DMS153 (cell line): ENCODE measurements at regions not wholly inside any gene's neighbourhood (a gene's known extent, or its start where the extent isn't known, plus 50 kb on each side); places are given as distances from the start of the nearest gene placed in this dataset.
A peak's percentile ranks its signal among the peaks of the same experiment; 100 is the strongest.
"Not testable (repeated sequence)": the region's sequence is repeated elsewhere in the genome, so short reads cannot be mapped to it uniquely, and the experiment has no call there.

Experiments used
- DNase-seq: peaks from one replicate; lab custom pipeline; 2025; lab: John Stamatoyannopoulos, UW

DNA sequence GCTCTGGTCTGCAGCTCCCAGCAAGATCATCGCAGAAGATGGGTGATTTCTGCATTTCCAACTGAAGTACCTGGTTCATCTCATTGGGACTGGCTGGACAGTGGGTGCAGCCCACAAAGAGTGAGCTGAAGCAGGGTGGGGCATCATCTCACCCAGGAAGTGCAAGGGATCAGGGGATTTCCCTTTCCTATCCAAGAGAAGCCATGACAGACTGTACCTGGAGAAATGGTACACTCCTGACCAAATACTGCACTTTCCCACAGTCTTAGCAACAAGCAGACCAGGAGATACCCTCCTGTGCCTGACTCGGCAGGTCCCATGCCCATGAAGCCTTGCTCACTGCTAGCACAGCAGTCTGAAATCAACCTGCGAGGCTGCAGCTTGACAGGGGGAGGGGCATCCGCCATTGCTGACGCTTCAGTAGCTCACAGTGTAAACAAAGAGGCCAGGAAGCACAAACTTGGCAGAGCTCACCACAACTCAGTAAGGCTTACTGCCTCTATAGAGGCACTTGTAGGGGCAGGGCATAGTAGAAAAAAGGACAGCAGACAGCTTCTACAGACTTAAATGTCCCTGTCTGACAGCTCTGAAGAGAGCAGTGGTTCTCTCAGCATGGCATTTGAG is 60.5 kb downstream of the AREG start:
- peak; percentile 79 for DNase-seq

DNA sequence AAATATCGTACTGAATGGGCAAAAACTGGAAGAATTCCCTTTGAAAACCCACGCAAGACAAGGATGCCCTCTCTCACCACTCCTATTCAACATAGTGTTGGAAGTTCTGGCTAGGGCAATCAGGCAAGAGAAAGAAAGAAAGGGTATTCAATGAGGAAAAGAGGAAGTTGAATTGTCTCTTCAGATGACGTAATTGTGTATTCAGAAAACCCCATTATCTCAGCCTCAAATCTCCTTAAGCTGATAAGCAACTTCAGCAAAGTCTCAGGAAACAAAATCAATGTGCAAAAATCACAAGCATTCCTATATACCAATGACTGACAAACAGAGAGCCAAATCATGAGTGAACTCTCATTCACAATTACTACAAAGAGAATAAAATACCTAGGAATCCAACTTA is 64.4 kb downstream of the AREG start:
- not testable (repeated sequence) for DNase-seq

DNA sequence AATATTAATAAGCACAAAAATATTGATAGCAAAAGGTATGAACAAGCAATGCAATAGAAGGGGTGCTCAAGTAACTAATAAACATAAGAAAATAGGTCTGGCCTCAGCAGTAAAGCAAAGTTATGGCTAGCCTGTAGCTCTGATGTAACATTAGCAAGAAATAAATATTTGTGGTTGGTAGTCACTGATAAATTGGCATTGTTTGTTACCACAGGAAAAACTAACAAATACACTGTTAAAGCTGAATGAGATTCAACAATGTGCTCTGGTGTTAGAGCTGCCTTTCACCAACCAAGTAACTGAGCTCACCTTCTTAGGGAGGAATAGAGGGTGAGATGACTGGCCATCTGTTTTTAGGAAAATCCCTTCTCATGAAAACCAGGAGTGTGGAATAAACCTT is 71.4 kb downstream of the AREG start:
- no peak for DNase-seq

DNA sequence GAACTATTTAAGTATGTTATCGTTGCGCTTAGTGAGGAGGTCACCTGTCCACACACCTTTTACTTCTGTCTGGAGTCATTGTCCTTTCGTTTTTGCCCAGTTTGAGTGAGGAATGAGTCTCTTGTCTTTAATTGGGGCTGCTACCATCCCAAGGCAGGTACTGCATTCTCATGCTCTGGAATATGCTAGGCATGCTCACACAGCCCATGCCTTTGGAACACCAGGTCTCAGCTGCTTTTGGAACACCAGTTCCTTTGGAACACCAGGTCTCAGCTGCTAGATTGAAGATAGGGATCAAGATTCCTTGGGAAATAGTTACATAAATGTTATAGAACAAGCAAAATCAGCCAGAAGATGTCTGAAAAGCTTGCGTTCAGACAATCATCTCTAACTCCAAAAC is 73.1 kb downstream of the AREG start:
- DNase-seq = no peak

DNA sequence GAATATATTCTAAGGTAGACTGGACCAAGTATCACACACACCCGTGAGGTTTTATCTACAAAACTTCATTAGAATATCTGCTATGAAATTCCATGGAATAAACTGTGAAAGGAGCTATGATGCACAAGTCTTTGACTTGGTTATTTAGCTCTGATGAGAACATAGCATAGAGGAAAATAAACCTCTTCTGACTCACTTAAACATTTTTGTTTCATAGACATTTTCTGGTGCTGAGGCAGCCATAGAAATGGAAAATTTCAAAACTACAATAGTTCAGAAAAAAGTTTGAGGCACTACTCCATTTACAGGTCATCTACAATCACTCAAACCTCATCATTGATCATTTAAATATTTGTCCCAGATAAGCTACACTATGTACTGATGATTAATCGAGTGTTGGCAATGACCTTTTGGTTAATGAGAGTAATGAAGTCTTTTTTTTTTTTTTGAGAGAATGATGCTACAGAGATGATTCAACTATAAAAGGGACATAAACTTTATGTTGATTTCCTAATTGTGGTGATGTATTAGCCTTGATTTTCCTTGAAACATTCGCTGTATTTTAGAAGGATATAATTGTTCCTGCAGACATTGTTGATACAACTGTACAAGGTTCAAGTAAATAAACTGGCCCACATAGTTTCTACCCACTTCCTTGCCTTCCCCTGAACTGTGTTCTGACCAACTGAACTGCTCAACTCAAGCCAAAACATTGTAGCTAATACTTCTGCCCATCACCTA is 77.5 kb downstream of the AREG start:
- no peak for DNase-seq

DNA sequence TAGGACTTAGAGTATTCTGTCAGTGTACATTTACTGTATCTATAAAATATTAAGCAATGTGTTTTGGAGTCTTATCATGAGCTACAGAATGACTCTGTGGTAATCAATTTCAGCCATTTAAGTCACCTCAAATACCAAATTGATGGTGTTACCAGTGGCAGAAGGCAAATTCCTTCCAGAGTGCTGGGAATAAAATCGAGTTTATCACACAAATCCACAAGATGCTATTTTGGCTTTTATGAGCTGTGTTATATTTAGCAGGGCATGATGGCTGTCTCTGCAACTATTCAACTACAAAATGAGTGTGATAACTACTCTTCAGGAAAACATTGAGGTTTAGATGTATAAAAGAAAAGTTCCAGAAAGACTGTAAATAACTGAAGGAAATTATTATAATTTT is 78.2 kb downstream of the AREG start:
- DNase-seq = no peak

DNA sequence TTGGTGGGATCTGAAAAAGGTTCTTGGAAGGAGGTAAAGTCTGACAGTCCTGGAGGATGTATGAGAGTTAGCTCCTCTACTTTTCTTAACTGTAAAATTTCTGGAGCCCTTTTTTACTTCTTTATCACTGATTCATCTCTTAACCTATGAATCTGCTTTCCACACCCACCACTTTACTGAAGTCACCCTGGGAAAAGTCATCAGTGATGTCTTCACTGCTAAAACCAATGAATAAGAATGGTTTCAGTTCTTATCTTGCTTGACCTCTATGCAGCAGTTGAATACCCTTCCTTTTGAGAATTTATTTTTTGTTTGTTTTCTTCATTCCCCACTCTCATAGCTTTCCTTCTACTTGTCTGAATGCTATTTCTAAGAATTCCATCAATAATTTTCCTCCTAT is 80.0 kb downstream of the AREG start:
- DNase-seq = no peak

DNA sequence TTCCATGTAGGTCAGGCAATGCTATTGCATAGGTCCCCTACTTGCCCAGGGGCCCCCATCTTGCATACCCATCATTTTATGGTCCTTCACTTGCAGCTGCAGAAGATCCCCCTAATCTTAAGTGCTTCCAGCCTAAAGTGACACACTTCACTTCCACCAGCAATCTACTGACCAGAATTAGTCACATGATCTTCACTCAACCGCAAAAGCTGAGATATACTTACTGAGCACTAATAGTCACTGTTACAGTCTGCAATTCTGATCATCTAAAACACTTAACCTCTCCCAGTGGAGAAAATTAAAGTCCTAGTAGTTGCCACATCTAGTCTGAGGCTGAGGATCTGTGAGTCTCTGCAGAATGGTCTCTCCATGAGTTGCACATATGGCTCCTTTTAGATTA is 82.1 kb downstream of the AREG start:
- DNase-seq = no peak

DNA sequence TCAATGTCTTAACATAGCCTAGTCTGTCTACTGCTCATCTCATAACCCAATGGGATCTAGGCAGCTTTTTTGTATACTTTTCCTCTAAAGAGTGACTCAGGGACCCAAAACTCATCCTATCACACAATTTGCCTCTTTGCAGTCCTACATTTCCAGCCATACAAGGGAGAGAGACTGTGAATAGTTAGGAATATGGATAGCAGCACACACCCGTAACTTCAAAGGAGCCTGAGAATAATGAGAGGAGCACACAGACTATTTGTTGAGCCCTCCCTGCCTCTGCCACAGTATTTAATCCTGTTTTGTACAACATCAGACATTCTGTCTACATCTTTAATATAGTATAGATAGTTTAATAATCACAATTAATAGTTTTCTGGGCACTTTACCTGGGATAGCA is 83.2 kb downstream of the AREG start:
- no peak for DNase-seq

DNA sequence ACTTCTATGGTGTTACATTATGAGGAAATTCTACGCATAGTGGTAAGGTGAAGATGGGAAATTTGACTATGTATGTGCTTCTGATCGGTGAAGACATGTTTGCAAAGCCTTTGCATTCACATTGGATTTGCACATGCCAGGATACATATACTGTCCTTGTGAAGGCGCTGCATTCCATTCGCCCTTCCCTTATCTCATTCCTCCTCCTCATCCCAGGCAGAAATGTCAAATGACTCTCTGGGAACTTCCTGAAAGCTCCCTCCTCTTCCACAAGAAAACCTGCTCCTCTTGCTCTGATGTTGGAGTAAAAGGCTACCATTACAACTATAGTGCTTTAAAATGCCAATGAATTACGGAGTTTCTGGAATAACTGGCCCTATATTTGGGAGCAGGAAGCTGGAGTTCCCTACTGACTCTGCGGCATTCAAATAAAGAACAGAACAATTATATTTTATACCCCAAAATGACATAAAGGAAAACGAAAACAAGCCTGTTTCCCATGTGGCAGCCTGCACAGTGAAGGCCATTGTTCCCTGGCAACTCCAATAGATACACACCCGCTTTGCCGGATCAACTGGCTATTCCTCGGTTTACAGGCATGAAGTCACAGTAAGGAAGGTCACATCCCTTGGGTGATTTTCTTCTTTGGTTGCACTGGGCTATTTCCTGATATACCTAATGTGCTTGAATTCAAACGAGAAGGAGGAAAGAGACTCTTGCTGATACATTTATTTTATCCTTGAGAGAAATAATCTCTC is 84.5 kb downstream of the AREG start:
- DNase-seq = no peak

DNA sequence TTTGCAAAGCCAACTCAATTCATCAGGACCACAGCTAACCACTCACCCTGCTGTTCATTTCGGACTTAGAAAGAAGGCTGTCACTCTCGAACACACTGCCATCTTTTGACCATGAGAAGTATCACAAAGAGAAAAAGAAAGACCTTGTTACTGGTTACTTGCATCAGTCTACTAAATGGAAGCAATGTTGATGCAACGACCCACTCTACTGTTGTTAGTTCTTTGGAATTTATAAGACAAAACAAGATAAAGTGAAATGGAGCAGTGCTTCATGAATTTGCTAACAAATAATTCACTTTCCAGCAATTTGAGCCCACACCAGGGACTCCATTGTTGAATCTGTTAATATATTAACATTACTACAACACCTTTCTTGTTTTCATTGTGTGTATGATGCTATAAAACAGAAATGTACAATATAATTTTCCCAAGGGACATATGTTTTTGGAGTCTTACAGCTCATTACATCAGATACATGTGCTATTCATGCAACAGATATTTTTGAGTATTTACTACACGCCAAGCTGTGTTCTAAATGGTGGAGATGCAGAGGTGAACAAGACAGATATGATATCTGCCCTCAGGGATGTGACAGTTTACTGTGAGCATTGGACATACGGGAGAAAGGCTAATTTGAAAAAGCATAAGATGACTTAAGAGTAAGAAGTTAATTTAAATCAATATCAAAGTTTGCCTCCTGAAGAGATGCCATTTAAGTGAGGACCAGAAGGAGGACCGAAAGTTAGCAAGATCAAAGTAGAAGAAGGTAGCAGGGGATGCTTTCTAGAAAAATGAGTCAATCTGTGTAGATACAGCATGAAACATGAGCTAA is 87.2 kb downstream of the AREG start:
- DNase-seq = peak; percentile 38

DNA sequence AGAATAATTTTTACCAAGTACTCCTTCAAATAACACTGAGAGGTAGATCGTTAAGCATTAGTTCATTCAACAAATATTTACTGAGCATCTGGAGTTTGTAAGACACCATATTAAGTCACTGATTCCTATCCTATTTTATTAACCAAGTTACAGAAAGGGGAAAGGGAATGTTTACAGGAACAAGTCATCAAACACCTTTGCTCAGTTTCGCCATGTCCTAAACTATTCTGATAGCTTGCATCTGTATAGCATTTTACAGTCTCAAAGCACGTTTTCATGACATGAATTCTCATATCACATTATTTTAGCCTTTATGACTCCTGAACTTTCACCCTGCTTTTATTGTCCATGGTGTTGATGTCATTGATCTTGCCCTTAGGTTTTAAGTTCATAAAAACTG is 89.2 kb downstream of the AREG start:
- DNase-seq = no peak

DNA sequence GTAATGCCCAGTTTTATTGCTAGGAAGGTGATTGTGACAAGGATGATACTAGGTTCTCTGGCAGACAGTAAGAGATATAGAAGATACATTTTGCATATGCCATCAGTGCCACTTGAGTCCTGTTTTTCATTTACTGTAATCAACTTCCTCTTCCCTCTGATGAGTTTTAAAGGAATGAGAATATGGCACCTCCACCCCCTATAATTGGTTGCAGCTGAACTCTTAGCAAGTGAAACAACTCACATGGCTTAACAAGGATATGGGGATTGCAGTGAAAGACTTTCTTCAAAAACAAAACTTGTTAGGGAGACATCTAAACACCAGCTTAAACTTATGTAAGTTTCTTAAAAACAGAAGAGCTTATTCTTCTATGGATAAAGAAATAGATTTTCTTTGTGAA is 90.0 kb downstream of the AREG start:
- DNase-seq = no peak

DNA sequence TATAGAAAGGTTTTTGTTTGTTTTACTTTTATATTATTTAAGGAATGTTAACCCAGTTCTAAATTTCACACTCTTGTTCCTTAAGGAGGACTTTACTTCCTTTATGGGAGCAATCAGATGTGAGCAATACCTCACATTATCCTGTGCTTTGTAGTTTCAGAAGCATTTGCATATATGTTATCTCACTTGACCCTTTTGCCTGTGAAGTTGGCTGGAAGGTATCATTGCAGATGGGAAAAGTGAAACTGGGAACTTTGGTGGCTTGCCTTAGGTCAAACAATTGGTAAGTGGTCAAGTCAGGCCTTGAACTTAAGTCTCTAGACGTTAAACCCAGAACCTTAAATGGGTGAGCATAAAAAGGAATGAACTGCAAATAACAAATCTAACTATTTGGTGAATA is 90.6 kb downstream of the AREG start:
- no peak for DNase-seq

DNA sequence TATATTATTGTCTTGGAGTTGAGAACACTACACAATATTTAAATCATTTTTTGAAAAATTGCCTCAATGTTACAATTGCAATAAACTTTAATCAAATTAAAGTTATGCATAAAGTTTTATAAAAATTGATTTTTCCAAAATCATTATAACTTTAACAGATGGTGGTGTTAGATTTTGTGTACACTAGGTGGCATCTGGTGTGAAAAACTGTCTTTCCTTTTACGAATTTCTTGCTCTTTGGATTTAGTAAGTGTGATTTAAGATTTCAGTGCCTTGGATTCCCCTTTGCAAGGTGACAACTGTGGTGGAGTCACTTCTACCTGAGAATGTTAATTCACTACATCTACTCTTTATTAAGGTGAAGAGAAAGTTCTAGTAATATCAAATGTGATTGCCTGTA is 91.6 kb downstream of the AREG start:
- no peak for DNase-seq

DNA sequence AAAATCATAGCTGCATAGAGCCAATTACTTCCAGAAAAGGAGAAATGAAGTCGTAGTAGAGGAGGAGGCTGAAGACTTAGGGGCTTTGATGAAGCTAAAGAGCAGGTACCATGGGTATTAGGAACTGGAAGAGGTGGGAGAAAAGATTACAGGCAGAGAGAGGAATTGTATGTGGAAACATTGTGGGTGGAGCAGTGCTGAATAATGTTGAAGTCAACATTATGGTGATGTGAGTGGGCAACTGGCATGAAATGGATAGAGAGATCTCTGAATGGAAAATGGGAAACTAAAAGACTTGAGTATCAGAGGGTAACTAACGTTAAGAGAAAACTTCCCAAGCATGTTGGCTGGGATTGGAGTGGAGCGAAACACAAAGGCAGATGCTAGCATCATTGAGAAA is 92.5 kb downstream of the AREG start:
- no peak for DNase-seq

DNA sequence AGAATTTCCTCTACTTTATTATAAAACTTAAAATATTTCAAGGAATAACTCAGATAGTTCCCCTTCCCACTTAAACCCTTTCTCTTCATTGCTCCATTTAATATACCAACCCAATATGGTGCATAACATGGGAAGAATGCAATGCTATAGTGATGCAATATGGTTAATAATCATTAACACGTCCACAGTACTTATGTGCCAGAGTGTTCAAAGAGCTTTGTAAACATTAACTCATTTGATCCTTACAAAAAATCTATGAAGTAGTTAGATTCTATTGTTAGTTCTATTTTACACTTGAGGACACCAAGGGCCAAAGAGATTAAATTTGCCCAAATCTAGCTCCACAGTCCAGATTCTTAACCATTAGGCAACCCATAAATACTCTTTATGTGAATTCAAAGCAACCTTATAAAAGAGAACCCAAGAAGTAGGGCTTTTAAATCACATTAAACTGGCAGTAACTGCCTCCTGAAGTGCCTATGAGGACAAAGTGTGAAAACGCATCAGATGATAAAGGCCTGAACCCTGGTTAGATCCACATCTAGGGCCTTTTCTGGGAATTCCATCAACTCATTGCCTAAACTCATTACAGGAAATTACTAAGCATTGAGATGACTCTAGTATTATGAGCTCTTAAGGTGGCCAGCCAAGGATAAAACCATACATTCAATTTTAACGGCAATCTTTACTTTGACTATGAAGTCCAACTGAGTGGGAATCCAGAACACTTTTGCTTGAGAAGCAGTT is 94.3 kb downstream of the AREG start:
- DNase-seq = no peak

DNA sequence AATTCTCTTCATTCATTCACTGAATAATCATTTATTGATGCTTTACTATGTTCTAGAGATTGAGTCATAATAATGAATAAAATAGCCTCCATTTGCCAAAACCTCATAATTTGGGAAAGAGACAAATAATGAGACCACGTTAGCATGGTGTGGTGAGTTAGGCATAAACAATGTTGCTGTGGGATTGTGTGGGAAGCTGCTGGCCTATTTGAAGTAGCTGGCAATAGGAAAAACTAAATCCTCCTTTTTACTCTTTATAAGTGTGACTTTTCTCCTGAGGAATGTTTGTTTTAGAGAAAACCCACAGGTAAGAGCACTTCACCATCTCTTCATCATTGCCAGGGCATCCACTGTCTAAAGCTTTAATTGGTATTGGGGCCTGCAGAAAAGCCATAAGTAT is 95.3 kb downstream of the AREG start:
- no peak for DNase-seq

DNA sequence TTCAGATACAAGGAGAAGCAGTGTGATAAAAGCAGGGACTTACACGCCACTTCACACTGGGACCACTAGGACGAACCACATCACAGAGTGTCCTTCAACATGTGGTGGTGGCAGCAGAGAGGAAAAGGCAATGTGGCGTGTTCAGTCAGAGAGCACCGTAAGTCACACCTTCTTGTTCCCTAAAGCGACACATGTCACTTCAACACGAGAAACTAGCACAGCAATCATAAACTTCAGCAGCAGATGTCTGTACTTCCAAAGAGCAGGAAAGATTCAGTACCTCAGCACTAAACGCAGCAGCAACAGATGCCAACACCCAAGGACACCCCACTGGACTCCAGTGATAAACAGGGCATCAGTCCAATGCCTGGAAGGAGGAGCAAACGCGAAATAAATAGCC is 96.7 kb downstream of the AREG start:
- DNase-seq = no peak

DNA sequence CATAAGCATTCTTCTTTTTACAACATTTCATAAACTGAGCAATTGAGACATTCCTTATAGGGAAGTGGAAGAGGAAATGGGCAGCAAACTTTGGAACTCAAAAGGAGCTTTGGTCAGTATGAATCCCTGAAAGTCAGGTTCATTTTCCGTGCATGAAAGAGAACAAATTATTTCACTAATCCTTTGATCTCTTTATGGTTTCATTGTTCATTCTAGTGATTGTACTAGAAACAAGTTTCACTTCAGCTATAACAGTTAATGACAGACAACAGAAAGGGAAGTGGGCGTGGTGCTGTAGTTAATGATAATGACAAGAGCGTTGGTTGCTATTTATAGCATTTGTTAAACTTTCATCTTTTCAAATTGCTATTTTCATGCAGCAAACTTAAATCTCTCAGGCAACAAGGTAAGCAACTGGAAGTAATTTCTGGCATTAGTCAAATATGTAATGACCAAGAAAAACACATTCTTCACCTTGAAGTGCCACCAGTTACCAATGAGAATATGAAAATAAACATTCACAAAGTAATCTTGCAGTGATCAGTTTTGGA is 98.4 kb downstream of the AREG start:
- DNase-seq = no peak

DNA sequence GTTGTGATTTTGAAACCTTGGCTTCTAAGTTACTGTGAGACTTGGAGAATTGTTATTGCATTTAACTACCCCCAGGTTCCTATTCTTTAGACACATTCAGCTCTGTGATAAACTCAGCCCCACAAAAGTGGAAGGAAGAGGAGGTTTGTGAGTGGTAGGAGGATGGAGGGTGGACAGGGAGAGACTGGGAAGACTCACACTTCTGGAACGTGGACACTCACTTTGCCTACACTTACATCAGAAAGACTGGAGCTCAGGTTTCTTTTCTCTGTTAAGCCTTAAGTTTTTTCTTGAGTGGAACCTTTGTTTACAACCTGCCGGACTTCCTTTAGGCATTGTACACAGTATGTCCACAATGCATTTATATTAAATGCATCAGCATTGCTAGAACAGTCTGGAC is 99.0 kb downstream of the AREG start:
- DNase-seq = no peak
